Activated naive CD8-positive, alpha-beta T cell treated with anti-CD3 and anti-CD28 coated beads, Interleukin-2, amount 10 ng/mL, durations not matched to agents 7 days and 5 days (primary cell): ENCODE measurements at regions not wholly inside any gene's neighbourhood (a gene's known extent, or its start where the extent isn't known, plus 50 kb on each side); places are given as distances from the start of the nearest gene placed in this dataset.

Experiments
- ATAC-seq: fragments of 150-1000 bp; cut with Tn5 transposase; one replicate; pipeline ENCODE4 v1.10.0; 2021; ENCODE audit warnings: low read depth, moderate library complexity
- POLR2A ChIA-PET: fragments of 350-600 bp; sonication (Branson Sonifier 250); formaldehyde crosslinking; loops from one replicate; lab custom pipeline; 2021; ENCODE audit warnings: antibody characterized with exemption; lab: Charles Lee
- DNase-seq: peaks from one replicate; pipeline ENCODE4 v3.0.0; 2021
- H3K27ac Mint-ChIP-seq: one replicate; pipeline ENCODE4 v1.8.0; 2022; ENCODE audit warnings: mild to moderate bottlenecking, mixed read lengths
- H3K27me3 Mint-ChIP-seq: one replicate; pipeline ENCODE4 v1.8.0; 2022; ENCODE audit warnings: mild to moderate bottlenecking, moderate library complexity, mixed read lengths
- H3K36me3 Mint-ChIP-seq: one replicate; pipeline ENCODE4 v1.8.0; 2021; ENCODE audit warnings: mild to moderate bottlenecking, mixed read lengths
- H3K4me1 Mint-ChIP-seq: one replicate; pipeline ENCODE4 v1.8.0; 2021; ENCODE audit warnings: mixed read lengths
- H3K4me3 Mint-ChIP-seq: one replicate; pipeline ENCODE4 v1.8.0; 2022; ENCODE audit warnings: mild to moderate bottlenecking, moderate library complexity, mixed read lengths
- H3K9me3 Mint-ChIP-seq: one replicate; pipeline ENCODE4 v1.8.0; 2021; ENCODE audit warnings: mixed read lengths

DNA sequence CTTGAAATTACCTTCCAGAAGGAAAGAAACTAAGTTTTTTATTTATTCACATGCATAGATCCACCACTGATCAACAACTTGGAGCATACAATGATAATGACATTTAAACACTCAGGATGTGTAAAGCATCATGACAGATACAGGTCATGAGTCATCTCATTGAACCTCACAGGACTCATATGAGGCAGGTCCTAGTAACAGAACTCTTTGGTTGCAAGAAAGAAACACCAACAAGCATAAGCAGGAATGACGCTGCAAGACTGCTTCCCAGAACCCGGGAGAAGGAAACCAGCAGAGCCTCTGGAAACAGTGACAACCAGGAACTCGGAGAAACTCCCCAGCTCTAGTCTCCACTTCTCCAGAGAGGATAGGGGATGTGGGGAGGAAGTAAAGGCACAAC lies 60.8 kb upstream of the IPO5 start:
- ATAC-seq (no peak), DNase-seq (no peak)
- no peaks in the 10 kb centered on the region for H3K4me1 Mint-ChIP-seq
- H3K36me3 Mint-ChIP-seq = no peaks in the 10 kb centered on the region
- POLR2A ChIA-PET = no interaction called here
- peaks cover 3% of the 10 kb centered on the region for H3K9me3 Mint-ChIP-seq
- H3K27me3 Mint-ChIP-seq = peaks cover 8% of the 10 kb centered on the region
- no peak overlapping the region for H3K4me3 Mint-ChIP-seq
- H3K27ac Mint-ChIP-seq = no peak overlapping the region

DNA sequence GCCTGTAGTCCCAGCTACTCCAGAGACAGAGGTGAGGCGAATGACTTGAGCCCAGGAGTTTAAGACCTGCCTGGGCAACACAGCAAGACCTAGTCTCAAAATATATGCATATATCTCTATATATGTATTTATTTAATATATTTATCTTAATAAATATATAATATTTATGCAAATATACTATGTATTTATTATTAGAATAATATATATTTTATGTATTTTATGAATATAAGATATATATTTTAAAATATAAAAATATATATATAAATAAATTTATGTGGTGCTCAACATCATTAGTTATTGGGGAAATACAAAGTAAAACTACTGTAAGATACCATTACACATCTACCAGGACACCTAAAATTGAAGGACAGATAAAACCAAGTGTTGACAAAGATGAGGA lies 58.1 kb upstream of the IPO5 start:
- DNase-seq (no peak), ATAC-seq (no peak)
- H3K4me1 Mint-ChIP-seq = no peaks in the 10 kb centered on the region
- no peak overlapping the region for H3K4me3 Mint-ChIP-seq
- POLR2A ChIA-PET = no interaction called here
- H3K36me3 Mint-ChIP-seq = no peaks in the 10 kb centered on the region
- H3K27me3 Mint-ChIP-seq = peaks cover 11% of the 10 kb centered on the region
- no peak overlapping the region for H3K27ac Mint-ChIP-seq
- peaks cover 2% of the 10 kb centered on the region for H3K9me3 Mint-ChIP-seq

DNA sequence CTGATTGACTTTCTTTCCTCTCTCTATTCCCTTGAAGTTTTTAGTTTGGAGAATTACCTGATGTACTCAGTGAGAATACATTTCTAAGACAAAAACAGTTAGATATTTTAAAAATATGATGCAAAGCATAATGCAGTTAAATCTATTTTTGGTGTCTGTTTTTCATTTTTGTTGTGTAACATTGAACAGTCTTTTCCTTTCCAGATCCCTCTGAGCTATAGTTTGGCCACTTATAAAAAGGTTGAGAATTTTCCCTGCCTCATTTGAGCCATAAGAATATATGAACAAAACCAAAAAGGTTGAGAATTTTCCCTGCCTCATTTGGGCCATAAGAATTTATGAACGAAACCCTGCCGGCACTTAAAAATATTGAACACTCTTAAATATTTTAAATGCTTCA lies 57.0 kb upstream of the IPO5 start:
- Mint-ChIP-seq H3K4me1 (no peaks in the 10 kb centered on the region), H3K36me3 (no peaks in the 10 kb centered on the region), H3K27me3 (peaks cover 11% of the 10 kb centered on the region), H3K9me3 (peaks cover 2% of the 10 kb centered on the region), H3K27ac (no peak overlapping the region), H3K4me3 (no peak overlapping the region)
- no peak for DNase-seq
- POLR2A ChIA-PET = no interaction called here
- ATAC-seq = no peak

DNA sequence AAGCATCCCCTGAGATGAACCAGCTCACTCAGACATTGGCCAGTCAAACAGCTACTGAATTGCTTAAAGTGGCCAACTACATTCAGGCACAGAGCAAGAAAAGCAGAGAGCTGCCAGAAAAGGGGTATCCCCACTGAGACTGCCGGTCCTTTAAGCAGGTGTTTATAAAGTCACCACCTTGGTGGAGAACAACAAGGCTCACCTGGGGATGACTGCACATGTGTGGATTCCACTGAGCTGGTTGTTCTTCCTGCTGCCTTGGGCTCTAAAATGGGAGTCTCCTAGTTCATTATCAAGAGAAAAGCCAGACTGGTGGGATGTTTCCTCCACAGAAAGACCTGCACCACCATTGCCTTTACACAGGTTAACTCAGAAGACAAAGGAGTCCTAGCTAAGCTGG lies 51.8 kb upstream of the IPO5 start:
- no peaks in the 10 kb centered on the region for H3K36me3 Mint-ChIP-seq
- no peaks in the 10 kb centered on the region for H3K4me1 Mint-ChIP-seq
- H3K4me3 Mint-ChIP-seq = no peak overlapping the region
- H3K27ac Mint-ChIP-seq = no peak overlapping the region
- ATAC-seq = no peak
- POLR2A ChIA-PET = no interaction called here
- no peak for DNase-seq
- H3K9me3 Mint-ChIP-seq = no peaks in the 10 kb centered on the region
- H3K27me3 Mint-ChIP-seq = peaks cover 7% of the 10 kb centered on the region
